BE2C (cell line): ENCODE measurements at regions not wholly inside any gene's neighbourhood (a gene's known extent, or its start where the extent isn't known, plus 50 kb on each side); places are given as distances from the start of the nearest gene placed in this dataset.

Experiments used
- DNase-seq: peaks from one replicate; pipeline ENCODE4 v3.0.0-alpha.2; 2020
- H3K27me3 ChIP-seq: fragments of 250-450 bp; sonication (Bioruptor Pico); 2 replicates; pipeline ENCODE4 v1.5.1; 2020; ENCODE audit warnings: mild to moderate bottlenecking
- H3K36me3 ChIP-seq: fragments of 250-450 bp; sonication (Bioruptor Pico); 2 replicates; pipeline ENCODE4 v1.5.1; 2020; ENCODE audit warnings: mild to moderate bottlenecking
- H3K4me1 ChIP-seq: fragments of 250-450 bp; sonication (Bioruptor Pico); 2 replicates; pipeline ENCODE4 v1.5.1; 2020
- H3K4me3 ChIP-seq: 2 replicates; pipeline ENCODE4 v1.5.1; 2011; ENCODE audit warnings: low read depth, low read length
- H3K9me3 ChIP-seq: fragments of 250-450 bp; sonication (Bioruptor Pico); 2 replicates; pipeline ENCODE4 v1.5.1; 2020
- TF ChIP-seq, protein P1 (sequence below): IDR thresholded peaks from 2 replicates; pipeline ENCODE4 v1.5.1; 2012; ENCODE audit warnings: mild to moderate bottlenecking, low read depth, low read length

DNA sequence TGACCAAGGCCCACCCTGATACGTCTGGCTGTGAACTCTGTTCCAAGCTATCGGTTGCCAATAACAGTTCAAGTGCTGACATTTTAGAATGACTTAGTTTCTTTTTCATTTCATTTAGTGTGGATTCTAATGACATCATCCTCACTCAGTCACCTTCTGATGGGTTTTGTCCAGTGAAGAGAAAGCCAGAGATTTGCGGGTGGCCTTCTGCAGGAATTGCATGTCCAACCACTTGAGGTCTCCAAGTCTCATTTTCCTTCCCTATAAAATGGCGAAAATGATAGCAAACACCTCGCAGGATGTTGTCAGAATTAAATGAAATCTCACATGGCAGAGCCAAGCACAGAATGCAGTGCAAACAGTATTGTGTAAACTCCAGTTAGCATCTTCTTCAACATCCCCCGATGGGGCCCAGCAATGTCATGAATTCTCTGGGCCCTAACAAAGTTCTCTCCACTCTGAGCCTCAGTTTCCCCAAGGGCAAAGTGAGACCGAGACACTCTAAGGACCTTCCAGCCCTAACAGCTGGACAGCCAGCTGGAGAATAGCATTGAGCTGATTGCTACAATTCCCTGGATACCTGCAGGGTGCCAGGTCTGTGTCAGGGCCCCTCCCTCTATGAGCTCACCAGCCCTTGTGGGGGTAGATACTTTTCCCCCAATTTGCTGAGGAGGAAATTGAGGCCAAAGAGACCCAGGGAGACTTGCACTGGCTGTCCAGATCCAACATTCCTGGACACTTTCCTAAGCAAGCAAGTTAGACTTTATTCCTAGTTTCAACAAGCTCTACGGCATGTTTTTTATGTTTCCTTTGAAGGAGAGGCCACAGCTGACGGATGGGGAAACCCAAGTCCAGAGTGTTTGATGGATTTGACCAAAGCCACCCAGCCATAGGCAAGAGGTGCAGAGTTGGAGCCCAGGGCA is 286.7 kb downstream of the MN1 start:
- no peak overlapping the region for H3K4me3 ChIP-seq
- no peaks in the 10 kb centered on the region for H3K36me3 ChIP-seq
- peaks cover 3% of the 10 kb centered on the region; the same call in 1 of the 2 replicates for H3K4me1 ChIP-seq
- TF ChIP-seq, protein P1, sequence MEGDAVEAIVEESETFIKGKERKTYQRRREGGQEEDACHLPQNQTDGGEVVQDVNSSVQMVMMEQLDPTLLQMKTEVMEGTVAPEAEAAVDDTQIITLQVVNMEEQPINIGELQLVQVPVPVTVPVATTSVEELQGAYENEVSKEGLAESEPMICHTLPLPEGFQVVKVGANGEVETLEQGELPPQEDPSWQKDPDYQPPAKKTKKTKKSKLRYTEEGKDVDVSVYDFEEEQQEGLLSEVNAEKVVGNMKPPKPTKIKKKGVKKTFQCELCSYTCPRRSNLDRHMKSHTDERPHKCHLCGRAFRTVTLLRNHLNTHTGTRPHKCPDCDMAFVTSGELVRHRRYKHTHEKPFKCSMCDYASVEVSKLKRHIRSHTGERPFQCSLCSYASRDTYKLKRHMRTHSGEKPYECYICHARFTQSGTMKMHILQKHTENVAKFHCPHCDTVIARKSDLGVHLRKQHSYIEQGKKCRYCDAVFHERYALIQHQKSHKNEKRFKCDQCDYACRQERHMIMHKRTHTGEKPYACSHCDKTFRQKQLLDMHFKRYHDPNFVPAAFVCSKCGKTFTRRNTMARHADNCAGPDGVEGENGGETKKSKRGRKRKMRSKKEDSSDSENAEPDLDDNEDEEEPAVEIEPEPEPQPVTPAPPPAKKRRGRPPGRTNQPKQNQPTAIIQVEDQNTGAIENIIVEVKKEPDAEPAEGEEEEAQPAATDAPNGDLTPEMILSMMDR: no peak
- no peak for DNase-seq
- no peaks in the 10 kb centered on the region for H3K27me3 ChIP-seq
- no peaks in the 10 kb centered on the region for H3K9me3 ChIP-seq

DNA sequence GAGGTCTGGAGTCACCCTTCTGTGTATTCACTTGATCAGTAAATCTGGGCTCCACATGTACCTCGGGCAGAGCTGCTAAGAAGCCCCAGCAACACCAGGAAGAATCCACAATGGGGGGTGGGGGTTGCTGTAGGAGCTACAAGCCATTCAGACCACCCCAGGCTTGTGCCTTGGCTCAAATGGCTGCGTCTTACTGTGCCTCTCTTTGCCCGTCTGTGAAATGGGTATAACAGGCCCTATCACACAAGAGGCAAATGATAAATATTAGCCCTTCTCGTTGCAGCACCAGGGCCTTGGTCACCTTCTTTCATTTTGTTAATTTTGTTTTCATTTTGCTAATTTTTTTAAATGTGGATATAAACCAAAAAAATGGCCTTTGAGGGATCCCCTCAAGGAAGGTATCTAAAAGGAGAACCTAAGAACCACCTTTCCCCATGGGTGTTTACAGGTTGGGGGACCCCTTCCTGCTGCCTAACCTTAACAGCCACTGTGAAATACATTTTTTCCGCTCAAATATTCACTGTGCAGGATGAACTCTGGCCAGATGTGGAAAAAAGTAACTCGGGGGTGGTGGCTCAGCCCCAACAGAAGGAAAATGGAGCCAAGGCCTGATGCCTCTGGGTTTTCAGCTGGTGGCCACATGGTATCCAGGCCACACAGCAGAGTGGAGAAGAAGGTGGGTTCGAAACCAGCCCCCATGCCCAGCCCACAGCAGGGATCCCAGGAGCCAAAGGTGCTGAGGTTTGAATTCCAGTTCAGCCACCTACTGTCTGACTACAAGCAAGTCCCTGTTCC is 284.0 kb downstream of the MN1 start:
- Histone ChIP-seq H3K36me3 (no peaks in the 10 kb centered on the region), H3K4me1 (peaks cover 3% of the 10 kb centered on the region; the same call in 1 of the 2 replicates), H3K27me3 (no peaks in the 10 kb centered on the region), H3K9me3 (no peaks in the 10 kb centered on the region), H3K4me3 (no peak overlapping the region)
- DNase-seq: no peak
- TF ChIP-seq, protein P1: no peak

DNA sequence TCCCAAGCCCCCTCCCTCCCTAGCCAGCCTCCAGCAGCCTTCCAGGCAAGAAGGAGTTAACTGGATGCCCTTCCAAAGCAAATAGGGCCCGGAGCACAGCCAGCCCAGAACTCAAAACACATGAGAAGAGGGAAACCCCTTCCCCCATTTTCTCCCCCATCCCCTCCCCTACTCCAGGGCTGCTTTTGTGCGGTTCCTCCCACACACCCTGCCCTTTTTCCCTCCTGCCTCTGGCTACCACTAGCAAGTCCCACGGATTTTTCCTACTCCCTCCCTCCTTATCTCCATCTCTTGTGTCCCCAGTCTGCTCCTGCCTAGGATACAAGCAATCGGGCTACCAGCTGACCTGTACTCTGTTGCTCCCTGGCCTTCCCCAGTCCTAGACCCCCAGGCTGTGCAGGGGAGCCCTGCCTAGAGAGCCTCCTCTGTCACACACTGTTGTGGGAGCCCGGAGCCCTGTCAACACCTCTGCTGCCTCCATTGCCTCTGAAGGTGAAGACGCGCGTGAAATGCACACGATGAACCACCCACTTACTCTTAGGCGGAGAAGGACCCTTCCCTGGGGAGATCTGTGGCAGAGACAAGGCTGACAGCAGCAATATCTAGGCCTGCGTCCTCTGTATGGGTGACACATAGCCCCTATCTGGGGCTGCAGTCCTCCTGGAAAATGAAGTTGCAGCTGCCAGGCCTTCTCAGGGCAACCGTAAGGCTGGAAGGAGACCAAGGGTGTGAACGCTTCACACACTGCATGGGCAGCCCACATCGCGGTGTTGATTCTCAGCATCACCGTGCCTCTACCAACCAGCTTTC is 282.8 kb downstream of the MN1 start:
- H3K4me3 ChIP-seq: no peak overlapping the region
- no peaks in the 10 kb centered on the region for H3K36me3 ChIP-seq
- no peaks in the 10 kb centered on the region for H3K27me3 ChIP-seq
- TF ChIP-seq, protein P1: no peak
- no peak for DNase-seq
- H3K9me3 ChIP-seq: no peaks in the 10 kb centered on the region
- peaks cover 3% of the 10 kb centered on the region; the same call in 1 of the 2 replicates for H3K4me1 ChIP-seq

DNA sequence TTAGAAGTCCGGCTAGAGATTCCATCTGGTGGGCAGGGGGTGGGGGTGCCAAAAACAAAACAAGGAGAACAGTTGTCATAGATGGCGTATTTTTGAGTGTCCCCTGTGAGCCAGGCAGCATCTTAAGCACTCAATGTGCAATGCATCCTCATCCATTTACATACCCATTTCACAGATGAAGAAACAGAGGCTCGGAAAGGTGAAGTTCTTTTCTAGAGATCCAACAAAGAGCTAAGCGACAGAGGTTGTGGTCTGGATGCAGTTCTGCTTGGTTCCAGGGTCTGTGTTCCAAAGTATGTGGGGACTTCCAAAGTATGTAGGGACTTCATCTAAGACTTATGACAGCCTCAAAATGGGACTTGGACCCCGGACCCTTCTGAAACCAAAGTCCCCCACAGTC is 277.8 kb downstream of the MN1 start:
- TF ChIP-seq, protein P1: no peak
- no peaks in the 10 kb centered on the region for H3K36me3 ChIP-seq
- DNase-seq: no peak

DNA sequence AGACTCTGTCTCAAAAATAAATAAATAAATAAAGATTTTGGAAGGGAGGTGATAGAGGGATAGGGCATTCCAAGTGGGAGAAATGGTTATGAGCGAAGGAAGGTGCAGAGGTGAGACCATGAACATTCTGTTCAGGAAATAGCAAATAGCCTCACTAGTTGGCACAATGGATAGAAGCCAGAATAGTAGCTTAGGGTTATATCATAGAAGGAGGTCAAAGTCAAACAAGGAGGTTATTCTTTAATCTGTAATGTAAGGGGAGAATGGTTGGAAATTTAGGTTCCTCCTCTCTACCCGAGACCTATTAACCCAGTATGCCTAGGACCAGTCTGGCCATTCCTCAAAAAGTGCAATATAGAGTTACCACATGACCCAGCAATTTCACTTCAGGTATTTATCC is 275.8 kb downstream of the MN1 start:
- no peak for DNase-seq
- TF ChIP-seq, protein P1: no peak
- no peaks in the 10 kb centered on the region for H3K4me1 ChIP-seq
- no peaks in the 10 kb centered on the region for H3K9me3 ChIP-seq
- no peak overlapping the region for H3K4me3 ChIP-seq
- H3K36me3 ChIP-seq: no peaks in the 10 kb centered on the region
- H3K27me3 ChIP-seq: no peaks in the 10 kb centered on the region

More for the DNA sequence above, 277.8 kb downstream of the MN1 start:
- Histone ChIP-seq H3K4me1 (peaks cover 3% of the 10 kb centered on the region; the same call in 1 of the 2 replicates), H3K4me3 (no peak overlapping the region), H3K27me3 (no peaks in the 10 kb centered on the region), H3K9me3 (no peaks in the 10 kb centered on the region)
